OCI-LY1 (cell line): ENCODE measurements at regions not wholly inside any gene's neighbourhood (a gene's known extent, or its start where the extent isn't known, plus 50 kb on each side); places are given as distances from the start of the nearest gene placed in this dataset.

Experiments used
- H2AFZ ChIP-seq: fragments of 200-600 bp; sonication (generic), shearing (Covaris generic); 2 replicates; pipeline ENCODE4 v1.6.0; 2014; ENCODE audit warnings: antibody characterized with exemption, mild to moderate bottlenecking, low read length
- H3F3A ChIP-seq: fragments of 200-600 bp; sonication (generic), shearing (Covaris generic); 2 replicates; pipeline ENCODE4 v1.6.0; 2014; ENCODE audit warnings: mild to moderate bottlenecking, antibody characterized with exemption, low read length, moderate library complexity; ENCODE audit not compliant: insufficient read depth
- H3K27ac ChIP-seq: fragments of 200-600 bp; sonication (generic); 2 replicates; pipeline ENCODE4 v1.5.1; 2014; ENCODE audit warnings: low read length, mixed run types, mild to moderate bottlenecking, low read depth; ENCODE audit not compliant: poor library complexity, severe bottlenecking
- H3K27me3 ChIP-seq: fragments of 200-600 bp; sonication (generic); 2 replicates; pipeline ENCODE4 v1.6.0; 2014; ENCODE audit warnings: antibody characterized with exemption, mild to moderate bottlenecking, low read length, moderate library complexity; ENCODE audit not compliant: insufficient read depth
- H3K36me3 ChIP-seq: fragments of 200-600 bp; sonication (generic); 2 replicates; pipeline ENCODE4 v1.6.1; 2014; ENCODE audit warnings: mild to moderate bottlenecking, antibody characterized with exemption, low read length, moderate library complexity, mixed read lengths; ENCODE audit not compliant: insufficient read depth
- H3K4me1 ChIP-seq: fragments of 200-600 bp; sonication (generic); 2 replicates; pipeline ENCODE4 v1.5.1; 2014; ENCODE audit warnings: mild to moderate bottlenecking, low read length, moderate library complexity; ENCODE audit not compliant: insufficient read depth, severe bottlenecking
- H3K4me2 ChIP-seq: fragments of 200-600 bp; sonication (generic), shearing (Covaris generic); 2 replicates; pipeline ENCODE4 v1.6.1; 2014; ENCODE audit warnings: low read length
- H3K4me3 ChIP-seq: fragments of 200-600 bp; sonication (generic); 2 replicates; pipeline ENCODE4 v1.5.1; 2014; ENCODE audit warnings: low read length, low read depth, mild to moderate bottlenecking, mixed read lengths; ENCODE audit not compliant: poor library complexity, severe bottlenecking
- H3K79me2 ChIP-seq: fragments of 200-600 bp; shearing (Covaris generic); 2 replicates; pipeline ENCODE4 v1.6.1; 2016; ENCODE audit warnings: mixed run types, low read length, mixed read lengths; ENCODE audit not compliant: insufficient read depth
- H3K9ac ChIP-seq: fragments of 200-600 bp; sonication (generic), shearing (Covaris generic); 2 replicates; pipeline ENCODE4 v1.6.1; 2014; ENCODE audit warnings: mild to moderate bottlenecking, low read length, mixed read lengths
- H3K9me2 ChIP-seq: fragments of 200-600 bp; sonication (generic), shearing (Covaris generic); 2 replicates; pipeline ENCODE4 v1.6.1; 2014; ENCODE audit warnings: low read depth, mild to moderate bottlenecking, low read length, mixed read lengths
- H3K9me3 ChIP-seq: fragments of 200-600 bp; shearing (Covaris generic); 2 replicates; pipeline ENCODE4 v1.6.1; 2014; ENCODE audit warnings: low read length, mixed read lengths
- H4K20me1 ChIP-seq: fragments of 200-600 bp; sonication (generic), shearing (Covaris generic); 2 replicates; pipeline ENCODE4 v1.6.0; 2016; ENCODE audit warnings: mild to moderate bottlenecking, low read length; ENCODE audit not compliant: insufficient read depth
- CTCF ChIP-seq: fragments of 200-600 bp; sonication (generic), shearing (Covaris generic); IDR thresholded peaks from 2 replicates; pipeline ENCODE4 v1.5.1; 2017; ENCODE audit warnings: mild to moderate bottlenecking, antibody characterized with exemption, low read length, moderate library complexity, mixed read lengths
- EZH2 ChIP-seq: fragments of 200-600 bp; sonication (generic), shearing (Covaris generic); IDR thresholded peaks from 2 replicates; pipeline ENCODE4 v1.8.0; 2017; ENCODE audit warnings: borderline replicate concordance, mixed run types, mild to moderate bottlenecking, antibody characterized with exemption, low read length, moderate library complexity, mixed read lengths

DNA sequence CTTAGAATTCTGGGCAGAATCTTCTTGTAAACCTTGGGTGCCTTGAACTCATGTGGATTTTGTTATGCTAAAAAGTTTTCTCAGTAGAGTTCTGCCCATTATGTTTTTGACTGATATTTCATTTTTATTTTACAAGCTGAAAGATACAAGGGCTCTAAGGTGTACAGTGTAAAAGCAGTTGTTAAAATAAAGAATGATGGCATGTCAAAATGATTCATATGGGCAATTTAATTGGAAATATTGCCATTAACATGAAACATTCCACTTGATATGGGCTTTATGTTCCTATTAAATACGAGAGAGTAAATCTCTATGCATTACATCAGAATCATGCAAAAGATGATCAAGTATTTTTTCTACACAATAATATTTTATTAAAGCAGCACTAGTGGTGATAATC is 295.1 kb upstream of the ATP2B1 start:
- Histone ChIP-seq H3K4me3 (no peak overlapping the region), H3K9me2 (no peaks in the 10 kb centered on the region), H2AFZ (peak overlapping the region; percentile 39; the same call in 1 of the 2 replicates), H3K36me3 (no peaks in the 10 kb centered on the region), H3K9ac (no peak overlapping the region), H3K9me3 (no peaks in the 10 kb centered on the region), H3K27me3 (no peaks in the 10 kb centered on the region), H3K4me1 (peaks cover 28% of the 10 kb centered on the region), H3K27ac (no peak overlapping the region), H3F3A (no peaks in the 10 kb centered on the region), H3K79me2 (no peaks in the 10 kb centered on the region), H4K20me1 (no peaks in the 10 kb centered on the region), H3K4me2 (peak overlapping the region; percentile 30; the same call in 1 of the 2 replicates)
- TF ChIP-seq CTCF (no peak), EZH2 (no peak)

GRCh38 chr12:90000721-90001120 is 292.1 kb upstream of the ATP2B1 start:
- H3F3A ChIP-seq = no peaks in the 10 kb centered on the region
- no peak overlapping the region for H3K9ac ChIP-seq
- no peaks in the 10 kb centered on the region for H3K27me3 ChIP-seq
- H3K4me2 ChIP-seq = no peak overlapping the region
- H3K9me2 ChIP-seq = no peaks in the 10 kb centered on the region
- H3K36me3 ChIP-seq = no peaks in the 10 kb centered on the region
- H3K9me3 ChIP-seq = no peaks in the 10 kb centered on the region
- H3K27ac ChIP-seq = no peak overlapping the region
- H3K79me2 ChIP-seq = no peaks in the 10 kb centered on the region
- H3K4me3 ChIP-seq = no peak overlapping the region
- no peaks in the 10 kb centered on the region for H4K20me1 ChIP-seq
- TF ChIP-seq CTCF = no peak
- TF ChIP-seq EZH2 = no peak
- H2AFZ ChIP-seq = no peak overlapping the region
- H3K4me1 ChIP-seq = peaks cover 28% of the 10 kb centered on the region

GRCh38 chr12:89999699-90000505 is 291.3 kb upstream of the ATP2B1 start:
- no peak overlapping the region for H2AFZ ChIP-seq
- H3K9me2 ChIP-seq = no peaks in the 10 kb centered on the region

More at GRCh38 chr12:89999699-90000505, 291.3 kb upstream of the ATP2B1 start:
- H3K4me3 ChIP-seq = no peak overlapping the region
- H3K36me3 ChIP-seq = no peaks in the 10 kb centered on the region
- no peak overlapping the region for H3K4me2 ChIP-seq
- H3K9ac ChIP-seq = no peak overlapping the region
- H3K79me2 ChIP-seq = no peaks in the 10 kb centered on the region
- H3F3A ChIP-seq = no peaks in the 10 kb centered on the region
- H3K9me3 ChIP-seq = no peaks in the 10 kb centered on the region
- no peaks in the 10 kb centered on the region for H4K20me1 ChIP-seq
- H3K27ac ChIP-seq = no peak overlapping the region
- H3K4me1 ChIP-seq = peaks cover 26% of the 10 kb centered on the region
- TF ChIP-seq CTCF (no peak), EZH2 (no peak)
- H3K27me3 ChIP-seq = no peaks in the 10 kb centered on the region
